HEK293 (cell line): ENCODE measurements at regions not wholly inside any gene's neighbourhood (a gene's known extent, or its start where the extent isn't known, plus 50 kb on each side); places are given as distances from the start of the nearest gene placed in this dataset.

ENCODE experiments used
- CTCF ChIA-PET: fragments of 350-600 bp; formaldehyde crosslinking; extraction: SDS; loops from one replicate; lab custom pipeline; 2021; ENCODE audit warnings: antibody characterized with exemption; lab: Yijun Ruan, JAX
- POLR2A ChIA-PET: fragments of 300-600 bp; formaldehyde crosslinking; extraction: SDS; loops from one replicate; lab custom pipeline; 2020; ENCODE audit warnings: antibody characterized with exemption, inconsistent platforms; lab: Yijun Ruan, JAX
- H3K27ac ChIP-seq: fragments of 200-500 bp; sonication (Bioruptor generic); 2 replicates; pipeline ENCODE4 v1.5.1; 2014; ENCODE audit warnings: low read depth, low read length, control low read depth, inconsistent platforms; ENCODE audit errors: extremely low read depth
- H3K36me3 ChIP-seq, 2 experiments: fragments of 200-500 bp in 1 of 2; sonication (Bioruptor generic) in 1 of 2; 1 replicate in 1 of 2; 2 replicates in 1 of 2; pipeline ENCODE4 v1.5.1; 2014 to 2017; ENCODE audit warnings: inconsistent platforms in 2 of 2, low read length in 2 of 2; ENCODE audit not compliant: control insufficient read depth in 2 of 2, insufficient read depth in 1 of 2
- H3K4me1 ChIP-seq: fragments of 200-500 bp; sonication (Bioruptor generic); 2 replicates; pipeline ENCODE4 v1.5.1; 2014; ENCODE audit warnings: mild to moderate bottlenecking, low read length, inconsistent platforms; ENCODE audit not compliant: control insufficient read depth, insufficient read depth
- H3K4me3 ChIP-seq: 2 replicates; pipeline ENCODE4 v1.5.1; 2011; ENCODE audit warnings: low read depth, mild to moderate bottlenecking, control low read depth, low read length, moderate library complexity
- H3K9me3 ChIP-seq: fragments of 200-500 bp; sonication (Bioruptor generic); 2 replicates; pipeline ENCODE4 v1.5.1; 2014; ENCODE audit warnings: low read depth, low read length, inconsistent platforms; ENCODE audit not compliant: control insufficient read depth, insufficient read depth
- FEZF1 ChIP-seq: fragments of 450-650 bp; formaldehyde crosslinking; IDR thresholded peaks from 2 replicates; pipeline ENCODE4 v1.5.1; 2016; ENCODE audit warnings: missing biosample characterization, missing genetic modification characterization
- SP3 ChIP-seq: fragments of 450-650 bp; formaldehyde crosslinking; IDR thresholded peaks from 2 replicates; pipeline ENCODE4 v1.5.1; 2016; ENCODE audit warnings: missing biosample characterization, missing genetic modification characterization
- ZBTB20 ChIP-seq: fragments of 450-650 bp; formaldehyde crosslinking; IDR thresholded peaks from 2 replicates; pipeline ENCODE4 v1.5.1; 2016; ENCODE audit warnings: missing biosample characterization, missing genetic modification characterization
- ZBTB8A ChIP-seq: fragments of 450-650 bp; formaldehyde crosslinking; IDR thresholded peaks from 2 replicates; pipeline ENCODE4 v1.5.1; 2016; ENCODE audit warnings: missing biosample characterization, missing genetic modification characterization
- ZFP69B ChIP-seq: fragments of 450-650 bp; formaldehyde crosslinking; IDR thresholded peaks from 2 replicates; pipeline ENCODE4 v1.5.1; 2016; ENCODE audit warnings: missing biosample characterization, missing genetic modification characterization
- ZNF37A ChIP-seq: fragments of 450-650 bp; IDR thresholded peaks from 2 replicates; pipeline ENCODE4 v1.5.1; 2018; ENCODE audit warnings: missing biosample characterization, missing genetic modification characterization
- ZNF654 ChIP-seq: fragments of 450-650 bp; formaldehyde crosslinking; IDR thresholded peaks from 2 replicates; pipeline ENCODE4 v1.5.1; 2016; ENCODE audit warnings: low read depth, missing biosample characterization, missing genetic modification characterization
- ZNF830 ChIP-seq: fragments of 450-650 bp; IDR thresholded peaks from 2 replicates; pipeline ENCODE4 v1.5.0; 2018; ENCODE audit warnings: missing biosample characterization, missing genetic modification characterization, low read depth, mild to moderate bottlenecking, moderate library complexity
- TF ChIP-seq, protein P1 (sequence below): fragments of 450-650 bp; formaldehyde crosslinking; IDR thresholded peaks from 2 replicates; pipeline ENCODE4 v1.5.1; 2016; ENCODE audit warnings: missing biosample characterization, missing genetic modification characterization
- TF ChIP-seq, protein P2 (sequence below): fragments of 450-650 bp; formaldehyde crosslinking; IDR thresholded peaks from 2 replicates; pipeline ENCODE4 v1.5.1; 2016; ENCODE audit warnings: missing biosample characterization, missing genetic modification characterization
- TF ChIP-seq, protein P3 (sequence below): fragments of 450-650 bp; formaldehyde crosslinking; IDR thresholded peaks from 2 replicates; pipeline ENCODE4 v1.5.1; 2016; ENCODE audit warnings: missing biosample characterization, missing genetic modification characterization, borderline replicate concordance
- TF ChIP-seq, protein P4 (sequence below): fragments of 450-650 bp; IDR thresholded peaks from 2 replicates; pipeline ENCODE4 v1.5.1; 2018; ENCODE audit warnings: missing biosample characterization, mild to moderate bottlenecking, missing genetic modification characterization
- TF ChIP-seq, protein P5 (sequence below): fragments of 450-650 bp; formaldehyde crosslinking; optimal IDR thresholded peaks from 2 replicates; pipeline ENCODE3; 2016; ENCODE audit warnings: missing biosample characterization, mild to moderate bottlenecking, missing genetic modification characterization
- TF ChIP-seq, protein P6 (sequence below): fragments of 450-650 bp; formaldehyde crosslinking; IDR thresholded peaks from 2 replicates; pipeline ENCODE4 v1.5.1; 2016; ENCODE audit warnings: missing biosample characterization, missing genetic modification characterization

DNA sequence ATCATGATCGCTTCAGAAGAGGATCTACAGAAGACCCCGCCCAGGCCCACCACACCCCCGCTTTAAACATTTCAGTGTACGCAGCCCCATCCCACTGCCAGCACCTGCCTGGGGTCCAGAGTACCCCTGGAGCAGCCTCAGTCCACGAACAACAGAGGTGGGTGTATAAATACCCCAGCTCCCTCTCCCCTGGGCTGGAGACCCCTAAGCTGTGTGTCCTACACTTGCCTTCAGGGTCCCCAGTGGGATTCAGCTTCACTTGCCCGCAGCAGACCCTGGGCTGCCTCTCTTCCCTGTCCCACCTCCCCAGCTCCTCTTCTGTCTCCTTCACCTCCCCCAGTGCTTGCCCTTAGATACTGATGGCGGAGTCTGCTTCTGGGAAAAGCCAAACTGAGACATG is 105.7 kb downstream of the RBFOX3 start:
- H3K36me3 ChIP-seq = no peaks in the 10 kb centered on the region
- H3K9me3 ChIP-seq = no peaks in the 10 kb centered on the region
- ChIA-PET CTCF (interaction anchor here (1.2 kb wide), 1 partner anchor 107 kb away, joined by 4 read pairs; no protein-coding TSS in a partner anchor), POLR2A (no interaction called here)
- H3K4me1 ChIP-seq = no peaks in the 10 kb centered on the region
- no peak overlapping the region for H3K27ac ChIP-seq
- TF ChIP-seq ZNF37A (peak; percentile 96), ZBTB8A (tag by site-specific recombination) (no peak)
- TF ChIP-seq, protein P1, sequence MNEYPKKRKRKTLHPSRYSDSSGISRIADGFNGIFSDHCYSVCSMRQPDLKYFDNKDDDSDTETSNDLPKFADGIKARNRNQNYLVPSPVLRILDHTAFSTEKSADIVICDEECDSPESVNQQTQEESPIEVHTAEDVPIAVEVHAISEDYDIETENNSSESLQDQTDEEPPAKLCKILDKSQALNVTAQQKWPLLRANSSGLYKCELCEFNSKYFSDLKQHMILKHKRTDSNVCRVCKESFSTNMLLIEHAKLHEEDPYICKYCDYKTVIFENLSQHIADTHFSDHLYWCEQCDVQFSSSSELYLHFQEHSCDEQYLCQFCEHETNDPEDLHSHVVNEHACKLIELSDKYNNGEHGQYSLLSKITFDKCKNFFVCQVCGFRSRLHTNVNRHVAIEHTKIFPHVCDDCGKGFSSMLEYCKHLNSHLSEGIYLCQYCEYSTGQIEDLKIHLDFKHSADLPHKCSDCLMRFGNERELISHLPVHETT (tag by site-specific recombination) = no peak
- H3K4me3 ChIP-seq = no peak overlapping the region

DNA sequence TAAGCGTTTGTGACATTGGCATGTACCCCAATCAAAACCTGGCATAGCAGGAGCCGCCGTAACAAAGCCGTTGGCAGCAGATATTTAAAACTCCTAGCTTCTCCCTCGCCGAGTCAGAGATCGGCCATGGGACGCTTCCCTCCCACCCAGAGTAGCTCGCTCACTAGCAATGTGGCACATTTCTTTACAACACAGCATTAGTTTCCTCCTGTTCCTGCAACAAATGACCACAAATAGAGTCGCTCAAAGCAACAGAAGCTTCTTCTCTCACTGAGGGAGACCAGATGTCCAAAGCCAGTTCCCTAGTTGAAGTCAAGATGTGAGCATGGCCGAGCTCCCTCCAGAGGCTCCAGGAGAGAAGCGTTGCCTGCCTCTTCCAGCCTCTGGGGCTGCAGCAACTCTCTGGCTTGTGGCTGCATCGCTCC is 106.7 kb downstream of the RBFOX3 start:
- H3K27ac ChIP-seq = no peak overlapping the region
- H3K4me3 ChIP-seq = no peak overlapping the region
- no peaks in the 10 kb centered on the region for H3K36me3 ChIP-seq
- CTCF ChIA-PET = interaction anchor here (0.6 to 1.2 kb wide), 4 partner anchors 26 to 204 kb away, joined by 3 to 4 read pairs (median 4); no protein-coding TSS in a partner anchor
- H3K9me3 ChIP-seq = no peaks in the 10 kb centered on the region
- TF ChIP-seq SP3 (tag by site-specific recombination) = no peak
- TF ChIP-seq, protein P2, sequence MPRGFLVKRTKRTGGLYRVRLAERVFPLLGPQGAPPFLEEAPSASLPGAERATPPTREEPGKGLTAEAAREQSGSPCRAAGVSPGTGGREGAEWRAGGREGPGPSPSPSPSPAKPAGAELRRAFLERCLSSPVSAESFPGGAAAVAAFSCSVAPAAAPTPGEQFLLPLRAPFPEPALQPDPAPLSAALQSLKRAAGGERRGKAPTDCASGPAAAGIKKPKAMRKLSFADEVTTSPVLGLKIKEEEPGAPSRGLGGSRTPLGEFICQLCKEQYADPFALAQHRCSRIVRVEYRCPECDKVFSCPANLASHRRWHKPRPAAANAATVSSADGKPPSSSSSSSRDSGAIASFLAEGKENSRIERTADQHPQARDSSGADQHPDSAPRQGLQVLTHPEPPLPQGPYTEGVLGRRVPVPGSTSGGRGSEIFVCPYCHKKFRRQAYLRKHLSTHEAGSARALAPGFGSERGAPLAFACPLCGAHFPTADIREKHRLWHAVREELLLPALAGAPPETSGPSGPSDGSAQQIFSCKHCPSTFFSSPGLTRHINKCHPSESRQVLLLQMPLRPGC (tag by site-specific recombination) = no peak
- TF ChIP-seq ZFP69B (tag by site-specific recombination) = no peak
- TF ChIP-seq ZNF654 (tag by site-specific recombination) = no peak
- TF ChIP-seq FEZF1 (tag by site-specific recombination) = no peak
- no peak for TF ChIP-seq ZNF830 (tag by site-specific recombination)
- TF ChIP-seq, protein P3, sequence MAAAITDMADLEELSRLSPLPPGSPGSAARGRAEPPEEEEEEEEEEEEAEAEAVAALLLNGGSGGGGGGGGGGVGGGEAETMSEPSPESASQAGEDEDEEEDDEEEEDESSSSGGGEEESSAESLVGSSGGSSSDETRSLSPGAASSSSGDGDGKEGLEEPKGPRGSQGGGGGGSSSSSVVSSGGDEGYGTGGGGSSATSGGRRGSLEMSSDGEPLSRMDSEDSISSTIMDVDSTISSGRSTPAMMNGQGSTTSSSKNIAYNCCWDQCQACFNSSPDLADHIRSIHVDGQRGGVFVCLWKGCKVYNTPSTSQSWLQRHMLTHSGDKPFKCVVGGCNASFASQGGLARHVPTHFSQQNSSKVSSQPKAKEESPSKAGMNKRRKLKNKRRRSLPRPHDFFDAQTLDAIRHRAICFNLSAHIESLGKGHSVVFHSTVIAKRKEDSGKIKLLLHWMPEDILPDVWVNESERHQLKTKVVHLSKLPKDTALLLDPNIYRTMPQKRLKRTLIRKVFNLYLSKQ = no peak
- H3K4me1 ChIP-seq = no peaks in the 10 kb centered on the region
- POLR2A ChIA-PET = no interaction called here

DNA sequence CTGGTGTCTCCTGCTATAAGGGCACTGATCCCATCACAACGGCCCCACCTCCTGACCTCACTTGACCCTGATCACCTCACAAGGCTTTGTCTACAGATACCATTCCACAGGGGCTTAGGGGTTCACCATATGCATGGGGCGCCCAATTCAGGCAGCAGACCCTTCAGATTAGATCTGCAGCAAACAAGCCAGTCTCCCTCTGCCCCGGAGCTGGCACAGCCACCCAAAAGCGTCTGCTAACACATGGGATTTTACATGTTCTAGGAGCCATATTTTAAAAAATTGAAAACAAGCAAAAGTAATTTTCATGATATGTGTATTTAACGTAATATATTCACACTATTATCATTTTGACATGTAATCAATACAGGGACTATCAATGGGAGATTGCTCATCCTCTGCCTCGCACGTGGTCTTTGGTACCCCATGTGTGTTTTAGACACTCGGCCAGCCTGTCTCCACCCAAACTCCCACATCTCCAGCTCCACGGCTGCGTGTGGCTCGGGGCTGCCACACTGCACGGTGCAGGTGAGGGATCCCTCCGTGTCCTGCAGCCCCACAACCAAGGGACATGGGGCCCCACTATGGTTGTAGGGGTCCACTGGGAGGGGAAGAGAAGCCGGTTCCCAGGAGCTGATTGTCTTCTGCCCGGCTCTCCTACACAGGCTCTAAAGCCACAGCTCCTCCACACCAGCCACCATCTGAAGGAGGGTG is 107.6 kb downstream of the RBFOX3 start:
- ChIA-PET POLR2A (no interaction called here), CTCF (interaction anchor here (1.2 kb wide), 1 partner anchor 25 kb away, joined by 3 read pairs; no protein-coding TSS in a partner anchor)
- TF ChIP-seq, protein P4, sequence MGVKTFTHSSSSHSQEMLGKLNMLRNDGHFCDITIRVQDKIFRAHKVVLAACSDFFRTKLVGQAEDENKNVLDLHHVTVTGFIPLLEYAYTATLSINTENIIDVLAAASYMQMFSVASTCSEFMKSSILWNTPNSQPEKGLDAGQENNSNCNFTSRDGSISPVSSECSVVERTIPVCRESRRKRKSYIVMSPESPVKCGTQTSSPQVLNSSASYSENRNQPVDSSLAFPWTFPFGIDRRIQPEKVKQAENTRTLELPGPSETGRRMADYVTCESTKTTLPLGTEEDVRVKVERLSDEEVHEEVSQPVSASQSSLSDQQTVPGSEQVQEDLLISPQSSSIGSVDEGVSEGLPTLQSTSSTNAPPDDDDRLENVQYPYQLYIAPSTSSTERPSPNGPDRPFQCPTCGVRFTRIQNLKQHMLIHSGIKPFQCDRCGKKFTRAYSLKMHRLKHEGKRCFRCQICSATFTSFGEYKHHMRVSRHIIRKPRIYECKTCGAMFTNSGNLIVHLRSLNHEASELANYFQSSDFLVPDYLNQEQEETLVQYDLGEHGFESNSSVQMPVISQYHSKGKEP = no peak
- TF ChIP-seq ZBTB20 (tag by site-specific recombination) = no peak
- TF ChIP-seq, protein P5, sequence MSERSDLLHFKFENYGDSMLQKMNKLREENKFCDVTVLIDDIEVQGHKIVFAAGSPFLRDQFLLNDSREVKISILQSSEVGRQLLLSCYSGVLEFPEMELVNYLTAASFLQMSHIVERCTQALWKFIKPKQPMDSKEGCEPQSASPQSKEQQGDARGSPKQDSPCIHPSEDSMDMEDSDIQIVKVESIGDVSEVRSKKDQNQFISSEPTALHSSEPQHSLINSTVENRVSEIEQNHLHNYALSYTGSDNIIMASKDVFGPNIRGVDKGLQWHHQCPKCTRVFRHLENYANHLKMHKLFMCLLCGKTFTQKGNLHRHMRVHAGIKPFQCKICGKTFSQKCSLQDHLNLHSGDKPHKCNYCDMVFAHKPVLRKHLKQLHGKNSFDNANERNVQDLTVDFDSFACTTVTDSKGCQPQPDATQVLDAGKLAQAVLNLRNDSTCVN (tag by site-specific recombination) = no peak
- TF ChIP-seq, protein P6, sequence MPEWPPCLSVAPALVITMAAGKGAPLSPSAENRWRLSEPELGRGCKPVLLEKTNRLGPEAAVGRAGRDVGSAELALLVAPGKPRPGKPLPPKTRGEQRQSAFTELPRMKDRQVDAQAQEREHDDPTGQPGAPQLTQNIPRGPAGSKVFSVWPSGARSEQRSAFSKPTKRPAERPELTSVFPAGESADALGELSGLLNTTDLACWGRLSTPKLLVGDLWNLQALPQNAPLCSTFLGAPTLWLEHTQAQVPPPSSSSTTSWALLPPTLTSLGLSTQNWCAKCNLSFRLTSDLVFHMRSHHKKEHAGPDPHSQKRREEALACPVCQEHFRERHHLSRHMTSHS (tag by site-specific recombination) = no peak

More for the DNA sequence above, 107.6 kb downstream of the RBFOX3 start:
- Histone ChIP-seq H3K36me3 (no peaks in the 10 kb centered on the region), H3K9me3 (no peaks in the 10 kb centered on the region), H3K4me3 (no peak overlapping the region), H3K27ac (no peak overlapping the region), H3K4me1 (no peaks in the 10 kb centered on the region)
